GM20000 (cell line): ENCODE measurements at regions not wholly inside any gene's neighbourhood (a gene's known extent, or its start where the extent isn't known, plus 50 kb on each side); places are given as distances from the start of the nearest gene placed in this dataset.

Experiments
- DNase-seq: peaks from one replicate; pipeline ENCODE4 v3.0.0; 2012; ENCODE audit warnings: low spot score
- TF ChIP-seq, protein P1 (sequence below): IDR thresholded peaks from 2 replicates; pipeline ENCODE4 v1.5.1; 2012; ENCODE audit warnings: mild to moderate bottlenecking, control low read depth; ENCODE audit errors: extremely low read depth, missing control alignments

- no peak for DNase-seq
- TF ChIP-seq, protein P1, sequence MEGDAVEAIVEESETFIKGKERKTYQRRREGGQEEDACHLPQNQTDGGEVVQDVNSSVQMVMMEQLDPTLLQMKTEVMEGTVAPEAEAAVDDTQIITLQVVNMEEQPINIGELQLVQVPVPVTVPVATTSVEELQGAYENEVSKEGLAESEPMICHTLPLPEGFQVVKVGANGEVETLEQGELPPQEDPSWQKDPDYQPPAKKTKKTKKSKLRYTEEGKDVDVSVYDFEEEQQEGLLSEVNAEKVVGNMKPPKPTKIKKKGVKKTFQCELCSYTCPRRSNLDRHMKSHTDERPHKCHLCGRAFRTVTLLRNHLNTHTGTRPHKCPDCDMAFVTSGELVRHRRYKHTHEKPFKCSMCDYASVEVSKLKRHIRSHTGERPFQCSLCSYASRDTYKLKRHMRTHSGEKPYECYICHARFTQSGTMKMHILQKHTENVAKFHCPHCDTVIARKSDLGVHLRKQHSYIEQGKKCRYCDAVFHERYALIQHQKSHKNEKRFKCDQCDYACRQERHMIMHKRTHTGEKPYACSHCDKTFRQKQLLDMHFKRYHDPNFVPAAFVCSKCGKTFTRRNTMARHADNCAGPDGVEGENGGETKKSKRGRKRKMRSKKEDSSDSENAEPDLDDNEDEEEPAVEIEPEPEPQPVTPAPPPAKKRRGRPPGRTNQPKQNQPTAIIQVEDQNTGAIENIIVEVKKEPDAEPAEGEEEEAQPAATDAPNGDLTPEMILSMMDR, result no peak
Observed at GRCh38 chr20:21623781-21624094, 81.7 kb upstream of the PAX1 start.

GRCh38 chr20:21623074-21623780 is 82.2 kb upstream of the PAX1 start:
- TF ChIP-seq, protein P1, result no peak
- DNase-seq, result no peak

- no peak for DNase-seq
- TF ChIP-seq, protein P1, result no peak
Observed at GRCh38 chr20:21622097-21622857, 83.2 kb upstream of the PAX1 start.

GRCh38 chr20:21618759-21619416 is 86.6 kb upstream of the PAX1 start:
- no peak for DNase-seq

DNA sequence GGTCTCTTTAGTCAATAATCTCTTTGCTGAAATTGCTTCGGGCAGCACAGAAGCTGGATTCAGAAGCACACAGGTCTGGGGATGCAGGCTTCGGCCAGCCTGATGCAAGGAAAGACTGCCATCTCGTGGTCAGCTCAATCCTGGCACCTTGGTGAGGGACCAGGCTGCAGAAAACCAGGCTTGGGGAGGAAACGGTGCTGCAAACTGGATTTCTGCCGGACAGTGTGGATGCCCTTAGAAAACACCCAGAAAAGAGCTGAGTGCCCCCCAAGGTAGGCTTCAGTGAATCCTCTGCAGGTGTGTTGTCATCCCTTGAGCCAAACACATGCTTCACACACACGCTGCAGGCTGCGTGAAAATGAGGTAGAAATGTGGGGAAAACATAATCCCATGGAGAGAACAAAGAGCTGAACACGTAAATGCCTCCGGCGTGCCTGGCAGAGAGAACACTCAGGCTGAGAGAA is 89.8 kb upstream of the PAX1 start:
- DNase-seq, result peak; percentile 70
- TF ChIP-seq, protein P1, result peak; percentile 87

More at GRCh38 chr20:21618759-21619416, 86.6 kb upstream of the PAX1 start:
- TF ChIP-seq, protein P1, result no peak

DNA sequence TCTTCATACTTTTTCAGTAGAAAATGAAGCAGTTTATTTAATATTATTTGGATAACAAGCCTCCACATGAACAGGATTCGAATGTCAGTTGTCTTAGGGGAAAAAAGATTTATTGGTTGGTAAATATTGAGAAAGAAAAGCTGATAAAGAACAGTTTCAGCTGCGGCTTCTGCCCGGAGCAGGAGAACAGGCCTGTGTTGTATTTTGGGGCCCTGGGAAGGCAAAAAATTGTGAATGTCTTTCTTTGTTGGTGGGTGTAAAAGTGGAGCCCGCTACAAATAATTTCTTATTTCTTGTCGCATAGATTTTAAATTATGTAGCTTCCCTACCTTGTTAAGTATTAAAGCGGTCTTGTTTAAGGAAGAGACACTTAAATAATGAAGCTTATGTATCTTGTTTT is 90.5 kb upstream of the PAX1 start:
- DNase-seq, result no peak
- TF ChIP-seq, protein P1, result no peak

- TF ChIP-seq, protein P1, result no peak
Observed at GRCh38 chr20:21613512-21613911, 92.0 kb upstream of the PAX1 start.

More at GRCh38 chr20:21613512-21613911, 92.0 kb upstream of the PAX1 start:
- no peak for DNase-seq
